ENCODE measurements at regions not wholly inside any gene's neighbourhood (a gene's known extent, or its start where the extent isn't known, plus 50 kb on each side); places are given as distances from the start of the nearest gene placed in this dataset.

DNA sequence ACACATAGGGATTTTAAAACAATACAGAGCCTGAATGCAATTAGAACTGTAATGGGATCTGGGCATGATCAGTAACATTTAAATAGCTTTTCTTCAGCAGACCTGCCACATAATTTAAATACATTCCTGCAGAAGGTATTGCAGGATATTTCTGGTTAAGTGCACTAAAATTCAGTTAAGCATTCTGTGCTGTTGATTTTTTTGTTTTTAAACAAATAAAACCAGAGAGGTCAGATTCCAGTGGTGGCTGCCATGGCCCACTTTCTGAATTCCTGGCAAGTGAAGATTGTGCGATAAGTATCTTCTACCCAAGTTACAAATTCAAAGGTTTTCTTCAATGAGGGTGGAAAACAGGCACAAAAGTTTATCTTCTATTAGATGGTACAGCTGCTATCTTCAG, 98.7 kb downstream of the RAP2B start:
- TF ChIP-seq CTCF (IDR thresholded peaks at IDR 0.05): no peak
- ATAC-seq (peak; percentile 48), DNase-seq (no peak)
- Histone ChIP-seq H3K27ac (no peak overlapping the region), H3K9me3 (no peaks in the 10 kb centered on the region), H3K36me3 (no peaks in the 10 kb centered on the region), H3K27me3 (no peaks in the 10 kb centered on the region), H3K4me1 (peaks cover 3% of the 10 kb centered on the region), H3K4me3 (no peak overlapping the region)
- intact Hi-C loops (cut with DNase I): no loop called here

- intact Hi-C loops (cut with DNase I): no loop called here
- H3K4me3 ChIP-seq: no peak overlapping the region
These were observed 104.6 kb downstream of the RAP2B start for GRCh38 chr3:153266619-153267018.

DNA sequence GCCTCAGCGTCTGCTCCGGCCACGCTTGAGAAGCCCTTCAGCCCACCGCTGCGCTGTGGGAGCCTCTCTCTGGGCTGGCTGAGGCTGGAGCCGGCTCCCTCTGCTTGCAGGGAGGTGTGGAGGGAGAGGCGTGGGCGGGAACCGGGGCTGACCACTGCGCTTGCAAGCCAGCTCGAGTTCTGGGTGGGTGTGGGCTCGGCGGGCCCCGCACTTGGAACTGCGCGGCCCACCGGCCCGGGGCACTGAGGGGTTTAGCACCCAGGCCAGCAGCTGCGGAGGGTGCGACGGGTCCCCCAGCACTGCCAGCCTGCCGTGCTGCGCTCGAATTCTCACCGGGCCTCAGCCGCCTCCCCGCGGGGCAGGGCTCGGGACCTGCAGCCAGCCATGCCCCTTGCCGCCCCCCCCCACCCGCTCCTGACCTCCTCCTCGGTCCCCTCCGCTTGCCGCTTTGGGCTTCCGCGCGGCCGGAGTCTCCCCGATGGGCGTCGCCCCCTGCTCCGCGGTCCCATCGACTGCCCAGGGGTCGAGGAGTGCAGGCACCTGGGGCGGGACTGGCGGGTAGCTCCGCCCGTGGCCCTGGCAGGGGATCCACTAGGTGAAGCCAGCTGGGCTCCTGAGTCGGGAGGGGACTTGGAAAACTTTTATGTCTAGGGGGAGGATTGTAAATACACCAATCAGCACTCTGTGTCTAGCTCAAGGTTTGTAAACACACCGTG, 106.7 kb downstream of the RAP2B start:
- Histone ChIP-seq H3K4me3 (no peak overlapping the region), H3K36me3 (no peaks in the 10 kb centered on the region), H3K4me1 (no peaks in the 10 kb centered on the region), H3K27ac (no peak overlapping the region), H3K27me3 (no peaks in the 10 kb centered on the region), H3K9me3 (no peaks in the 10 kb centered on the region)
- no peak for TF ChIP-seq CTCF (IDR thresholded peaks at IDR 0.05)
- DNase-seq: no peak
- no peak for ATAC-seq
- intact Hi-C loops (cut with DNase I): no loop called here

More at GRCh38 chr3:153266619-153267018, 104.6 kb downstream of the RAP2B start:
- Histone ChIP-seq H3K4me1 (no peaks in the 10 kb centered on the region), H3K27me3 (no peaks in the 10 kb centered on the region), H3K36me3 (no peaks in the 10 kb centered on the region), H3K9me3 (no peaks in the 10 kb centered on the region), H3K27ac (no peak overlapping the region)
- no peak for TF ChIP-seq CTCF (IDR thresholded peaks at IDR 0.05)
- DNase-seq (no peak), ATAC-seq (no peak)

DNA sequence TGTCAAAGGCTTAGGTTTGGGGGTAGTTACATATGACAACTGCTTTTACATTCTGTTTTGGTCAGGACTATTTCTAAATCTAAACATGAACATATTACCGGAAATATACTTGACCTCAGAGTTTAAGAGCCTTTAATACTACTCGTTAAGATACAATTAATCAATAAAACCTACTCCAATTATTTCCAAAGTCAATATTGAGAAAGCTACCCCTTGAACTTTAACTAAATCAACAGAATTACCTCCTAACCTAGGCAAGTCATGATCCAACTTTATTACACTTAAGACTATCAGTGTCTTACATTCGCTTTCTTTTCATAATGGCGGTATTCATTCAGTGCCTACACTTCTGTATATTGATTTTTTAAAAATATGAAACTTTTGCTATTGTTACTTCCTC, 107.7 kb downstream of the RAP2B start:
- no peaks in the 10 kb centered on the region for H3K27me3 ChIP-seq
- H3K4me1 ChIP-seq: no peaks in the 10 kb centered on the region

DNA sequence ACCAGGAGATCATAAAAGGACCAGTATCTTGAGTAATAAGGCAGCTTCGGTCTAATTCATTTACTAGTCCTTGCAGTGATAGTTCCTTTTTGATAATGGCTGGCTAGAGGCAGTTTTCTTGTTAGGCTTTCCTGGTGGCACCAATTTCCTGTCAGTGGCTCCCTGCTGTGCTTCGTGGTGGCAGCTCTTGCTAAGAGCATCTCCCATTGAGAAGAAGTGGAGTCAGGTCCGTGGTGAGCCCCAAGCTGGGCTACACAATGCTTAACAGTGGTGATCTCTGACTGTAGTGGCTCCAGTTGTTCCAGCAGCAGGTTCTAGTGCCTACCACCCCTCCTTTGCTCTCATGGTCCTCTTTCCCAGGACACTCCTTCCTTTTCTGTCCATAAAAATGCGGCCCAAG, 111.2 kb downstream of the RAP2B start:
- H3K36me3 ChIP-seq: no peaks in the 10 kb centered on the region
- no peaks in the 10 kb centered on the region for H3K4me1 ChIP-seq
- intact Hi-C loops (cut with DNase I): no loop called here
- no peaks in the 10 kb centered on the region for H3K9me3 ChIP-seq
- H3K27ac ChIP-seq: no peak overlapping the region
- no peaks in the 10 kb centered on the region for H3K27me3 ChIP-seq
- DNase-seq (no peak), ATAC-seq (no peak)
- H3K4me3 ChIP-seq: no peak overlapping the region
- TF ChIP-seq CTCF (IDR thresholded peaks at IDR 0.05): no peak

More for the DNA sequence above, 107.7 kb downstream of the RAP2B start:
- Histone ChIP-seq H3K9me3 (no peaks in the 10 kb centered on the region), H3K4me3 (no peak overlapping the region), H3K36me3 (no peaks in the 10 kb centered on the region), H3K27ac (no peak overlapping the region)
- no peak for TF ChIP-seq CTCF (IDR thresholded peaks at IDR 0.05)
- intact Hi-C loops (cut with DNase I): no loop called here
- ATAC-seq (no peak), DNase-seq (no peak)
